Ectodermal cell (in vitro differentiated cells): ENCODE measurements at regions not wholly inside any gene's neighbourhood (a gene's known extent, or its start where the extent isn't known, plus 50 kb on each side); places are given as distances from the start of the nearest gene placed in this dataset.

Source experiments
- H3K27ac ChIP-seq: 2 replicates; pipeline ENCODE4 v1.7.0; 2013; ENCODE audit warnings: mild to moderate bottlenecking, low read depth, low read length; ENCODE audit not compliant: insufficient read depth, poor library complexity, severe bottlenecking
- H3K27me3 ChIP-seq: 2 replicates; pipeline ENCODE4 v1.7.0; 2013; ENCODE audit warnings: mild to moderate bottlenecking, low read length; ENCODE audit not compliant: insufficient read depth, control insufficient read depth, poor library complexity, severe bottlenecking
- H3K36me3 ChIP-seq: one replicate; pipeline ENCODE4 v1.7.0; 2013; ENCODE audit warnings: low read length; ENCODE audit not compliant: control insufficient read depth, insufficient read depth
- H3K4me1 ChIP-seq: one replicate; pipeline ENCODE4 v1.7.0; 2013; ENCODE audit warnings: low read length; ENCODE audit not compliant: control insufficient read depth, insufficient read depth
- H3K4me3 ChIP-seq: 2 replicates; pipeline ENCODE4 v1.7.0; 2013; ENCODE audit warnings: low read depth, low read length, control low read depth; ENCODE audit not compliant: insufficient read depth
- H3K9me3 ChIP-seq: 2 replicates; pipeline ENCODE4 v1.7.0; 2013; ENCODE audit warnings: mild to moderate bottlenecking, low read length, moderate library complexity; ENCODE audit not compliant: control insufficient read depth
- WGBS, 2 experiments: methylation state at CpG; one replicate each; pipeline ENCODE4 v1.1.7; 2013; ENCODE audit warnings: missing lambda C conversion rate in 2 of 2; 5-methylcytosine and 5-hydroxymethylcytosine counted together

DNA sequence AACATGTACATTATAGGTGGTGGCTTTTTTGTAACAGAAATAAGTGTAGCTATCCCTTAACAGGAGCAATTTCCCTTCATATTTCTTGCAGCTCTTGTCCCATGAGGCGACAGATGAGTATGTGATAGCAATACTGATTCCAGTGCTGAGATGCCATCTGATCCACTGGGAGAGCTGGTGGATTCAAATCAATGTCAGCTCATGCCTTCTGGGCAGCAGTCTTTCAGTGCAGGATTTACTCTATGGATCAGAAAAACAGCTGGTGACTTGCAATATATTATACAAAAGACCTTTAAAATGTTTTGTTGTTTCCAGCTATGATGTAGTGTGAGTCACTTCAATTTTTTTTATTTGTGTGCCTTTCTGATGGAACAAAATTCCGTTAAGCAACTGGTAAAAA lies 259.9 kb upstream of the SASH1 start:
- H3K27ac ChIP-seq: no peak overlapping the region

DNA sequence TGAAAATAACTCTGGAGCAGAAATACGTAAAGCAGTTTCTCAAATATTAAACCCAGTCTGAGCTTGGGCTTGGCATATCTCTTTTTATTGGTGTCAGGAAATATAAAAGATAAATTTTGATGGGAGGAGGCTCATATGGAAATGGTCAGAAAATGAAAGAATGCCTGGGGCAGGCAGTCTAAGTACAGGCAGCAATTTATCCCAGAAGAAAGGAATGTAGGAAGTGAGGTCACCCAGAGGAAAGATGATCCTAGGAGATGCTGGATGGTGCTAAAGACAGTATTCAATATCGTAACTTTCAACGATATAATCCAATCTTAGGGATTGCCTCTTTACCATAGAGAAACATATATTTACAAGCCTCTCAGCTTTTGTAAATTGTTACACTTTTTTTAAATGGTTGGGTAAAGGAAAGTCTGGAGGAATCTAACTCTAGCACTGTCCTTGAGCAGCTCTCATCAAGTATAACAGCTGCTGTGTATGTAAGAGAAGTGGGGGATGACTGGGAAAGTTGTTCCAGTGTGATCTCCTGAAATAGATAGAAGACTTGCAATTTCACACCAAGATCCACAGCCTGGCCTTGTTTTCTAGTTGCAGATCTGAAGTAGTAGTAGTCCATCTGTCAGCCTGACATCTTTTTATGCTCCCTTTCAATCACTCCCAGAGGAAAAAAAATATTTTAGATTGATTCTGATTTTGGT lies 256.9 kb upstream of the SASH1 start:
- no peak overlapping the region for H3K4me3 ChIP-seq
- H3K36me3 ChIP-seq: no peaks in the 10 kb centered on the region
- H3K27ac ChIP-seq: no peak overlapping the region
- no peaks in the 10 kb centered on the region for H3K4me1 ChIP-seq
- no peaks in the 10 kb centered on the region for H3K27me3 ChIP-seq
- WGBS, 2 experiments: 95 to 100% methylated on average over 2 to 3 of the region's 3 CpGs
- H3K9me3 ChIP-seq: no peaks in the 10 kb centered on the region

More for the DNA sequence above, 259.9 kb upstream of the SASH1 start:
- H3K36me3 ChIP-seq: no peaks in the 10 kb centered on the region
- no peaks in the 10 kb centered on the region for H3K9me3 ChIP-seq
- no peaks in the 10 kb centered on the region for H3K4me1 ChIP-seq
- no peaks in the 10 kb centered on the region for H3K27me3 ChIP-seq
- WGBS, 2 experiments: 93 to 97% methylated on average over 2 of the region's 2 CpGs
- no peak overlapping the region for H3K4me3 ChIP-seq

DNA sequence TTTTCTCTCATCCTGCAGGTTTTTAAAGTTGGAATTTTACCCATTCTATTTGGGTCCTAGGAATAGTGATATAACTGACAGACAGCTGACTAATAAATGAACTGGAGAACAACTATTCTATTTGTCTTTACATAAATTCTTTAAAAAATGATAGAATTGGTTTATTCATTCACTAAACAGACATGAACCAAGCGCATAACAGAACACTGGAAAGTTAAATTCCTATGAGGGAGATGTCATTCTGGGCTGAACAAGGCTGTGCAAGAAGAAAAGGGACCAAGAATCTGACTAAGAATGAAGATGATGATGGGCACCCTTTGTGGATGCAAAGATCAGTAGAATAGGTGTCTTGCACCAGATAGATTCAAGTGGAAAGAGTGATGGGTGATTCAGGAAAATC lies 256.3 kb upstream of the SASH1 start:
- H3K36me3 ChIP-seq: no peaks in the 10 kb centered on the region
- H3K4me1 ChIP-seq: no peaks in the 10 kb centered on the region
- H3K27ac ChIP-seq: no peak overlapping the region
- no peaks in the 10 kb centered on the region for H3K9me3 ChIP-seq
- no peaks in the 10 kb centered on the region for H3K27me3 ChIP-seq
- no peak overlapping the region for H3K4me3 ChIP-seq
- 88 to 95% methylated on average over 1 of the region's 1 CpG for WGBS, 2 experiments

DNA sequence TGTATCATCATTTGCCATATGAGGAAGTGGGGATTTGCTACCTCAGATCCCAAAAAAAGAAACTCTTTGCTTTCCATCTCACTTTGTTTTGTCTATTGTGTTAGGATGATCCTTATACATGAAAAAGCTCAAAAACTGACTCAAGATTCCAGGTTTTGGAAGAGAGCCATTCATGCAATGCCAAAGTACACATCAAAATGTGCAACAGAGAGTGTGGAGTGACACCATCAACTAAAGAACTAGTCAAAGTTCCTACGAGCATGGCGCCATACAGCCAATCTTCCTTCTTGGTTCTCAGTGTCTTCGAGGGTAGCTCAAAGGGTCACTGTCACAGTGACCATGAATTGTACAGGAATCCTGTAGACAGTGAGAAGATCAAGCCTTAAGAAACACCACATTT lies 255.8 kb upstream of the SASH1 start:
- WGBS, 2 experiments: 83 to 96% methylated on average over 3 of the region's 3 CpGs
- Histone ChIP-seq H3K36me3 (no peaks in the 10 kb centered on the region), H3K27ac (no peak overlapping the region), H3K4me3 (no peak overlapping the region), H3K9me3 (no peaks in the 10 kb centered on the region), H3K4me1 (no peaks in the 10 kb centered on the region), H3K27me3 (no peaks in the 10 kb centered on the region)

DNA sequence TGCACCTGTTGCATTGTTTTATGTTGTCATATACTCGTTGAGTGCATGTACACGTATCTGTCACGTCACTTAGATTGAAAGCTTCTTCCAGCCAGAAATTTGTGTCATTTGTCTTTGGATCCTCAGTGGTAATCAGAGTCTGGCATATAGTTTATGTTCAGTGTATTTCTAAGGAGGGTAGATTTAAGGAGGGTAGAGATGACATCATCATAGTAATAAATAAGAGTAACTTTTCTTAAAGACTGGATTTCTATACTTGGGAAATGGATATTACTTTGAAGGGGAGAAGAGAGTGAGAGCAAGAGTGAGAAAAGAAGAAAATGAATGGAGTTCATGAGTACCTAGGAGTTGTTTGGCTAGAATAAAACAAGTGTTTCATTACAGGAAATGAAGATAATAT lies 255.0 kb upstream of the SASH1 start:
- Histone ChIP-seq H3K4me1 (no peaks in the 10 kb centered on the region), H3K27ac (no peak overlapping the region), H3K9me3 (no peaks in the 10 kb centered on the region), H3K4me3 (no peak overlapping the region), H3K27me3 (no peaks in the 10 kb centered on the region), H3K36me3 (no peaks in the 10 kb centered on the region)
- WGBS, 2 experiments: 95 to 96% methylated on average over 3 of the region's 3 CpGs

DNA sequence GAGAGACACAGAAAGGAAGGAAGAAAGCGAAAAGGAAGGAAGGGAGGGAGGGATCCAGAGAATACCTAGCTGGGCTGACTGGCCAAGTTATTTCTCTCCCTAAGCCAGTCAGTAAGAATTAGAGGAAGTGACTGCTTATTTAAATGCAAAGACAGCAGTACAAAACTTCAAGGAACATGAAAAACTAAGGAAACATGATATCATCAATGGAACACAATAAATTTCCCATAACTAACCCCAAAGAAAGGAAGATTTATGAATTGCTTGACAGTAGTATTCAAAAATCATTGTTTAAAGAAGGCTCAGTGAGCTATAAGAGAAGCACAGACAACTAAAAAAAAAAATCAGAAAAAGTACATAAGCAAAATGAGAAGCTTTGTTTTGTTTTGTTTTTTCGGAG lies 252.3 kb upstream of the SASH1 start:
- Histone ChIP-seq H3K4me3 (no peak overlapping the region), H3K27ac (no peak overlapping the region), H3K9me3 (no peaks in the 10 kb centered on the region), H3K4me1 (no peaks in the 10 kb centered on the region), H3K36me3 (no peaks in the 10 kb centered on the region), H3K27me3 (no peaks in the 10 kb centered on the region)
- 90 to 94% methylated on average over 2 of the region's 2 CpGs for WGBS, 2 experiments

DNA sequence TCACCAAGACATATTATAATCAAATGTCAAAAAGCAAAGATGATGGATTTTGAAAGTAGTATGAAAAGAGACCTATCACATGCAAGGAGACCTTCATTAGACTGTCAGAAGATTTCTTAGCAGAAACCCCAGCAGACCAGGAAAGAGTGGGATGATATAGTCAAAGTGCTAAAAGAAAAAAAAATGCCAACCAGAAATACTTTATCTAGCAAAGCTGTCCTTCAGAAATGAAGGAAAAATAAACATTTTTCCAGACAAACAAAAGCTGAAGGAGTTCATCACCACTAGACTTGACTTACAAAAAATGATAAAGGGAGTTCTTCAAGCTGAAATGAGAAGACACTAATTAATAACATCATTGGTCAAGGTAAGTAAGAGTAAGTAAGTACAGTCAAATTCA lies 251.2 kb upstream of the SASH1 start:
- H3K27me3 ChIP-seq: no peaks in the 10 kb centered on the region
- no peaks in the 10 kb centered on the region for H3K4me1 ChIP-seq
- H3K4me3 ChIP-seq: no peak overlapping the region
- H3K27ac ChIP-seq: no peak overlapping the region
- no peaks in the 10 kb centered on the region for H3K9me3 ChIP-seq
- no peaks in the 10 kb centered on the region for H3K36me3 ChIP-seq

DNA sequence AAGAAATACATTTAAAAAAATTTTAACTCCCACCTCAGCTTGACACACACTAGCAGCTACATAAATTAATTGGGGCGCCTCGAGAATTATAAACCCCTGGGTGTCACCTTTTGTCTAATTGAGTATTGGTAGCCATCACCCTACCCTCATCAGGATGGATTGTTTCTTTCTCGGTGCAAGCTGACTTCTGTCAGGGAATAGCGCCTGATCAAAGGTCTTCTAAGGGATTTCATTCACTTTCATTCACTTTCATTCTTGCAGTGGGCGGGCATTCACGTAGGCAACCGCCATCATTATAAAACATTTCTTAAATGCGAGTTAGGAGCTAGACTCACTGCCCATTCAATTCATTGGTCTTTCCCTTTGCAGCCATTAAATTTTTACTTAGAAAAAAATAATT lies 239.2 kb upstream of the SASH1 start:
- Histone ChIP-seq H3K27ac (peak overlapping the region; percentile 71), H3K9me3 (no peaks in the 10 kb centered on the region), H3K36me3 (no peaks in the 10 kb centered on the region), H3K27me3 (no peaks in the 10 kb centered on the region), H3K4me1 (peaks cover 7% of the 10 kb centered on the region), H3K4me3 (no peak overlapping the region)
- WGBS, 2 experiments: 78 to 83% methylated on average over 8 of the region's 8 CpGs

DNA sequence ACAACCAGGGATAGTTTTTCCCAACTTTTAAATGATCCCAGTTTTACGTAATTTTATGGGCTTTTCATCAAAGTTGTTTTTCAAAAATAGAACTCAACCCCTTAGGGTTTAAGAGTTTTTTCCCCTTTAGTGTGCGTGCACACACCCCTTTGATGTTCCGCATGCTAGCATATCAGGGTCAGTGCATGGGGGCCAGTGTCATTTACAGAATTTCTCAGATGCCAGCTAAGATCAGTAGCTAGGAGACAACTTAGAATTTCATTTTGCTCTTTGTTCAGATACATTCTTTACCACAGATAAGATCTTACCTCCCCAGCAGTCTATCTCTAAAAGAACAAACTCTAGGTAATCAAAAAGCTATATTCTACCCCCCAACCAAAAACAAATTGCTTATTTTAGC lies 238.5 kb upstream of the SASH1 start:
- H3K36me3 ChIP-seq: no peaks in the 10 kb centered on the region

DNA sequence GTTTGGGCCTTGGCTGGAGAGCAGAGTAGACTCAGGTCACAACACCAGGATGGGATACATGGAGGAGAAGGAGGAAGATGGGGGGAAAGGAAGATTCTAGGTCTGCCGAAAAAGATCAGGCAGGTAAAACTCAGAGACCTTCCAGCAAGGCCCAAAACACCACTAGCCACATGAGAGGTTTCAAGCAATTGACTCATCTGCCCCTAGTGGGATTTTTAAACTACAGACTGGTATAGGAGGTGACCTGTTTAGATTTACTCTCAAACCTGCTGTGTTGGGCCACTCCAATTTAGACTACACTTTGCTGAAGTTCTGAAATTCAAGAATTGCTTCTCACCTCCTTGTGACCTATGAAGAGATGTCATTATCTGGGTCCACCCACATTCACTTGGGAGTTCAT lies 236.9 kb upstream of the SASH1 start:
- H3K4me3 ChIP-seq: no peak overlapping the region
- no peak overlapping the region for H3K27ac ChIP-seq
- H3K4me1 ChIP-seq: peaks cover 7% of the 10 kb centered on the region
- no peaks in the 10 kb centered on the region for H3K9me3 ChIP-seq
- no peaks in the 10 kb centered on the region for H3K27me3 ChIP-seq
- 84 to 86% methylated on average over 1 of the region's 1 CpG for WGBS, 2 experiments
- H3K36me3 ChIP-seq: no peaks in the 10 kb centered on the region

More for the DNA sequence above, 238.5 kb upstream of the SASH1 start:
- H3K4me3 ChIP-seq: no peak overlapping the region
- H3K27ac ChIP-seq: peak overlapping the region; percentile 71
- H3K9me3 ChIP-seq: no peaks in the 10 kb centered on the region
- peaks cover 7% of the 10 kb centered on the region for H3K4me1 ChIP-seq
- no peaks in the 10 kb centered on the region for H3K27me3 ChIP-seq
- 80 to 81% methylated on average over 3 of the region's 3 CpGs for WGBS, 2 experiments

DNA sequence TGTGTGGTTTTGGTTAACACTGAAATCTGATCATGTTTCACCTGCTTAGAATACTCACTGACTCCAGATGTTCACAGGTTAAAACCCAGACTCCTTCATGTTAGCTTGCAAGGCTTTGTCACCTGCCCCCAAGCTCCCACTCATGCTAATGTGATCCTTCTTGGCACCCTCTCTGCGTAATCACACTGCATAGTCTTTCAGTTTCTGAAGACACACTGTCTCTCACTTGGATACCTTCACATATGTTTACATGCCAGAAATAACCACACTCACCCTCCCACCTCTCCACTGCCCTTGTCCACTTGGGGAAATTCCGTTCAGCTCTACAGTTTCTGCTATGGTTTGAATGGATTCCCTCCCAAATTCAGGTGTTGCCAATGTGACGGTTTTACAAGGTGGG lies 234.7 kb upstream of the SASH1 start:
- Histone ChIP-seq H3K27me3 (no peaks in the 10 kb centered on the region), H3K4me1 (peaks cover 7% of the 10 kb centered on the region), H3K9me3 (no peaks in the 10 kb centered on the region), H3K4me3 (no peak overlapping the region), H3K36me3 (no peaks in the 10 kb centered on the region), H3K27ac (no peak overlapping the region)
- 95 to 97% methylated on average over 3 of the region's 3 CpGs for WGBS, 2 experiments
